Tibial nerve (tissue), 3 donors: ENCODE measurements at regions not wholly inside any gene's neighbourhood (a gene's known extent, or its start where the extent isn't known, plus 50 kb on each side); places are given as distances from the start of the nearest gene placed in this dataset.

Experiments
- CTCF ChIP-seq, 5 experiments: fragments of 200-600 bp in 3 of 5; fragments of 450-650 bp in 2 of 5; sonication (generic) in 3 of 5; IDR thresholded peaks; one replicate each; pipeline ENCODE4 v1.5.1; 2016 to 2019; ENCODE audit warnings: antibody characterized with exemption in 5 of 5, mild to moderate bottlenecking in 3 of 5, moderate library complexity in 2 of 5
- POLR2A ChIP-seq, 2 donors: fragments of 450-650 bp; IDR thresholded peaks; one replicate each; pipeline ENCODE4 v1.6.1; 2017; ENCODE audit warnings: antibody characterized with exemption in 2 of 2, mild to moderate bottlenecking in 2 of 2, moderate library complexity in 2 of 2

- TF ChIP-seq CTCF (IDR thresholded peaks at IDR 0.05) (no peak), POLR2A (IDR thresholded peaks at IDR 0.05) (no peak)
Observed at GRCh38 chr11:26144911-26145310, 187.0 kb upstream of the ANO3 start.
